Fibroblast of the conjunctiva (primary cell): ENCODE measurements at regions not wholly inside any gene's neighbourhood (a gene's known extent, or its start where the extent isn't known, plus 50 kb on each side); places are given as distances from the start of the nearest gene placed in this dataset.

Experiments used
- DNase-seq: peaks from one replicate; pipeline ENCODE4 v3.0.0-alpha.2; 2010; ENCODE audit warnings: low read depth

DNA sequence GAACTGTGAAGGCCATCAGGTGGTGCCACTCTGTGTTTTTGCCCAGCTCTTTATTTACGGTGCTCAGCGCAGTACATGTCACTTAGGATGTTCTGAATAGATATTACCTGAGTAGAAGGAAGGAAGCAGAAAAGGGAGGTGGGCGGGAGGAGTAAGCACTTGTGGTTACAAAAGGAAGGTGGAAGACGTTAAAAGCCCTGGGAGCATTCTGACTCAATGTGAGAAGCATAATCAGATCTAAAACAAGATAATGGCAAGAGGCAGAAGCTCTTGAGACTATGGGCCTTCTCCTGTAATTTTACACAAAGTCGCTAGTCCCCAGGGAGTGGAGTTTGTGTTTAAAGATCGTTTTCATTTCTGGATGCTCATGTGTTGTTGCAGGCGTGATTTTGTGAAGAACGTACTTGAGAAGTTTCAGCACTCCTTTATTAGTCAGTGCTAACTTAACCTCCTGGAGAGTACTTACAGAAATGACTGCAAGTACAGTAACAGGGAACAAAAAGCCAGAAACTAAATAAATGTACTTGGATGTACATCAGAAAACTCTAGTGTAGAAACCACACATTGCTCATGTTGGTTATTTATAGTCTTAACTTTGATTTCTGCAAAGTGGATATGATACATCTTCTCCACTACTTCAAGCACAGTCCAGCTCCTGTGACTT is 1523.5 kb downstream of the AACS start:
- no peak for DNase-seq

DNA sequence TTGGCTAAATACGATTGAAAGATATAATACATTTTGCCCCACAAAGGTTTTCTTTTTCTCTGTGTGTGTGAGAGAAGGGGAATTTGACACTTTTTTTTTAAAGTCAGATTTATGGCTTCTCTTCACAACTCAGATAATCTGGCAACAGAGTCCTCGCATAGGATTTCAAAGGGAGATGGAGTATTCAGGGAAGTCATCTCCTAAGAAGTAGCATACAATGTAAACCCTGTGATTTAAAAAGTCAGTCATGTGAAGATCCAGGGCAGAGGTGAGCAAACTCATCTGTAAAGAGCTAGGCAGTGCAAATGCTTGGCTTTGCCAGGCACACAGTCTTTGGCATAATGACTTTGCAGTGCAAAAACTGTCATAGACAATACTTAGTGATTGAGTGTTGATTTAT is 1526.3 kb downstream of the AACS start:
- DNase-seq = no peak

DNA sequence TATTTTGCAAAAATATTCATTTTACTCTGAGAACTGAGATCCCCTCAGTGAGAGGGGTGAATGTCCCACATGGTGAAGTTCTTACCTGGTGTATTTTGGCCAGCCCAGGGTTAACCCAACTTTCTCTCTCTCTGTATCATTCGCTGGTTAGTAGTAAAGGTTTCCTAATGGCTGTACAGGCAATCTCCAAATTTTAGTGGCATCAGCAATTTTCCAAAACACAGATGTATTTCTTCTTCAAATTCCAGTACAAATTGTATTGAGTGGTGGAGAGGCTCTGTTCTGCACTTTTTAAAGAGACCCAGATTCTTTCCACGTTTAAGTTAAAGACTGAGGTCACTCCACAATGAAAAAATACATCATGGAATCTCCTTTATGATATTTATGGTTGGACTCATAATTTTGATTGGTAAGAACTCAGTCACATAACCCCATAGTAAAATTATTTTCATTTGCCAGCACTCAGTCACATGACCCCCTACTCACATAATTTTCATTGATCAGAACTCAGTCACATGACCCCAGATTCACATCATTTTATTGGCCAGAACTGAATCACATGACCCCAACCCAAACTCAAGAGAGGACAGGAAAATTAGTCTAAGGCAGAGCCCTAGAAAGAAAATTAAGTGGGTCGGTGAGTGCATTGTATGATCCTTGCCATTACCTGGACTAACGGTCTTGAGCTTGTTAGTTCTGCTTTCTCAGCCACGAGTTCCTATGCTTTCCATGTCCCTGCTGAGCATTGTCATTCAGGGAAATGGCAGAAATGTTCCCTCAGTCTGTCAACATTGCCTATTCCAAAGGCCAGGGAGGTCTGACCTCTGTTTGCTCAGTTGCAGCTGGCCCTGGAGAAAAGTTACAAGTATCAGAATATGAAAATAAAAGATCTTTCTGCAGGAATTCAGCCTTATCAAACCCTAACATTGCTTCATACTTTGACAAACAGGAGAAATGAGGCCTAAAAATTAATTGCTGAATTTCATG is 1536.2 kb downstream of the AACS start:
- no peak for DNase-seq

DNA sequence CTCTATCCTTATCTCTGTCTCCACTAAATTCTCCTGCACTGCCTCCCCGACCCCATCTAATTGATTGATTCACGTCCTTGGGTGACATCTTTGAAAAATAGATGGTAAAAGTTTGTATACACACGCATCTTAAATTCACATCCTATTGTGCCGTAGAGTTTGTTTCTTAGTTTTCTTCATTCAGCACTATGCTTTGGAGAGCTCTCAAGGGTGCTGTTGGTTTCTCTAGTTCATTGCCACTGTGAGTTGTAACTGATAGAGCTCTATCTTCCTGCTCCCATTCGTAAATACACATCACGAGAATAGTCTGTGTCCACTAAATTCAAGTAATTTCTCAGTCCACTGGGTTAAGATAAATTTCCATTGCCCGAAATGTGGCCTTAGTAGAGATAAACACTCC is 1537.4 kb downstream of the AACS start:
- no peak for DNase-seq

DNA sequence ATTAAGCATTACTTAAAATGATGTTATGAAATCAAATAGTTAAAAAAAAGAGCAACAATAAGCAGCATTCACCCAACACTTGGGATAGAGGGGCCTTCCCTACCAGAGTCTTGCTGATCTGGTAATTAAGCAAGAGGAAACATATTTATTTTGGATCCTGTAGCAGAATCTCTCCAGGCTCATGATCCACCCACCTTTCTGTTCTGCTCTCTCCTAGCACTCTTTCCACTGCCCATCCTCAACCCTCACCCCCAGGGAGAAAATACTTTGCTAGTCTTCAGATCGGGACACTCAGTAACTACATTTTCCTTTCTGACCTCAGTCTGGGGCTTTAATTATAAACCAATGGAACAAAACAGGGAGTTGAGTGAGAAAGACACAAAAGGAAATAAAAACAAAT is 1541.9 kb downstream of the AACS start:
- DNase-seq = no peak

DNA sequence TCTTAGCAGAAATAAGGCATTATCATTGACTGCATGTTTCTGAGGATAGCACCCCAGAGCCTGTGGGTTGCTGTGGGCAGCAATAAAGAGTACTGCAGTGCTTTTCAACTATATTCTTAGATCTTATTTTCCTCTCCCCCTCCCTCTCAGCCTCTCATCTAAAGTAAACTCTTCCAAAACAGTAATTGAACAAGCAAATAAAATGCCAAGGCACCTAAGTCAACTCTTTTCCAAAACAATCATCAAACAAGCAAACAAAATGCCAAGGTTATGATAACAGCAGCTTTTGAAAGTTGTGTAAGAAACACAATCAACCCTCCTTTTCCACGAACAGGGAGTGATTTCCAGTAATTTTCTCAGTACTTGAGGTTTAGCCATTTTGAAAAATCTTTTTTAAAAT is 1542.6 kb downstream of the AACS start:
- no peak for DNase-seq

DNA sequence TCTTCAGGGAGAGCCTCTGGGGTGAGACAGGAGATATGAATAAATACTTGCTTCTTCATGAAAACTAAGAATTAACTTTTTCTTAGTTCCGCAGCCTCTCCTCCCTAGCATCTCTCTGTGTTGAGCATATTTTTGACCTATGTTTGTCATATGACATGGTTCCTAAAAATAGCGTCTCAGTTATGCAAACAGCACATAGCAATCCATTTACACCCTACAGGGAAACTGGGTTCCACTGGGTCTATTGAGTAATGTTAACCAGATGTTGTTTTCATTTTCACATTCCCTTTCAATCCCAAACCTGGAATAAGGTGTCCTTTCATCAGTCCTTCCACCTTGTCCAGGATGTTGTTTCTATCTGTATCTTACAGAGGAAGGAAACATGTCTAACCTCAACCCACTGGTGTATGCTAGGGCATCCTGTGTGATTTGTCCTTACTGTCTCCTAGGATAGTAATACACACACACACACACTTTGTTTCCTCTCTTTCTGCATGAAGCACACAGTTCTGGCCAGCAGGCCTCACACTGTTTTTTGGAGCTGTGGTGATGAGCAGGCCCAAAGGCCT is 1543.5 kb downstream of the AACS start:
- peak; percentile 16 for DNase-seq

DNA sequence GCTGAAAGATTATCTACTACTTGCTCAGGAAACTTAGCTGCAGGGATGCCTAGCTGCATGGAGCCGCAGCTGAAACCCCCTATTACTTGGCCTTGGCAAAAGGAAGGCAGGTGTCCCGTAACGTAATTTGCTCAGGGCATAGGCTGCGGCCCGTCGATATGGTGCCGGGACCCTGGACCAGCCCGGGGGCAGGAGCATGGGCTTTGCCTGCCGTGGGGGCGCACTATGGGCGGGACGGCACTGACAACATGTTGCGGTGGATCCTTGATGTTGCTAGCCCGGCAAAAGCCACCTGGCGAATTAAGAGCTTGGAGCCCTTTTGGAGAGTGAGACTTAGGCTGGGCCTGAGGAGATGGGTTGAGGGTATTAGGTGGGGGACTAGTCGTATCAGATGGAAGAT is 1551.2 kb downstream of the AACS start:
- no peak for DNase-seq

DNA sequence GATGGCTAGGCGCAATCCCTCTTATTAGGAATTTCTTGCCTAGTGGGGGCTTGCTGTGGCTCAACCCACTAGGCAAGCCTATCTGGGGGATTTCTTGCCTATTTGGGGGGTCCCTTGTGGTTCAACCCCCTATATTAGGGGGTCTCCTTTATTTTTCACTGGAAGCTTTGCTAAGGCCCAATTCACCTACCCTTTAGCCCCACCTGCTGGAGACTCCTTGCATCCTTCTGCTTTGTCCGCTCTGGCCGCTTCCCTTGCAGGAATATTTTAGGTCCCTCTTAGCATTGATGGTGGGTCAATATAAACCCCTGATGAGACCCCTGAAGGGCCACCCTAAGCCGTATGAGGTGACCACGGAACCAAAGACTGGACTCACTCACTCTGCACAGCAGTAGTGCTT is 1552.1 kb downstream of the AACS start:
- no peak for DNase-seq

DNA sequence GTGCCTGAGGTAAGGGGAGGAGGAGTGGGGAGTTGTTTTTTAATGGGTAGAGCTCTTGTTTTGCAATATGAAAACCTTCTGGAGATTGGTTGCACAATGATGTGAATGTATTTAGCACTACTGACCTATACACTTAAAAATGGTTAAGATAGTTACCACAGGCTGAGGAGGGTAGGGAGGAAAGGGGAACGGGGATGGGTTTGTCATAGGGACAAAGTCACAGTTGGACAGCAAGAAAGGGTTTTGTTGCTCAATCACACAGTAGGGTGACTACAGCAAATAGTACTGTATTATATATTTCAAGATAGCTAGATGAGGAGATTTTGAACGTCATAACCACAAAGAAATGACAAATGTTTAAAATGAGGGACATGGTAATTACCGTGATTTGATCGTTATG is 1562.4 kb downstream of the AACS start:
- DNase-seq = no peak

DNA sequence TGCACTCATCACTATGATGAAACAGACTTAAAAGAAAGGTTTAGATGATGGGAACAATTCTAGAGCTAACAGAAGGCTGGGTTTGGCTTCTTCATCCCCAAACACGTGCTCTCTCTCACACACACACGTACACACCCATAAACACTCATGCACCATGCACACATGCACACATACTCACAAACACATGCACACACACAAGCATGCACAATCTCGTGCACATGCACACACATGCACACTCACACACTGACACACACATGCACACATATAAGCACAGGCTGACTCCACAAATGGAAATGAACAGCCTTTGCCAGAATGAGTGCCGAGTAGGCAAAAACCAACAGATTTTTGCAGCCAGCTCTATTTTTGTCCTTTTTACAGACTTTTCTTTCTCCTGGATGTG is 1571.6 kb downstream of the AACS start:
- DNase-seq = no peak

DNA sequence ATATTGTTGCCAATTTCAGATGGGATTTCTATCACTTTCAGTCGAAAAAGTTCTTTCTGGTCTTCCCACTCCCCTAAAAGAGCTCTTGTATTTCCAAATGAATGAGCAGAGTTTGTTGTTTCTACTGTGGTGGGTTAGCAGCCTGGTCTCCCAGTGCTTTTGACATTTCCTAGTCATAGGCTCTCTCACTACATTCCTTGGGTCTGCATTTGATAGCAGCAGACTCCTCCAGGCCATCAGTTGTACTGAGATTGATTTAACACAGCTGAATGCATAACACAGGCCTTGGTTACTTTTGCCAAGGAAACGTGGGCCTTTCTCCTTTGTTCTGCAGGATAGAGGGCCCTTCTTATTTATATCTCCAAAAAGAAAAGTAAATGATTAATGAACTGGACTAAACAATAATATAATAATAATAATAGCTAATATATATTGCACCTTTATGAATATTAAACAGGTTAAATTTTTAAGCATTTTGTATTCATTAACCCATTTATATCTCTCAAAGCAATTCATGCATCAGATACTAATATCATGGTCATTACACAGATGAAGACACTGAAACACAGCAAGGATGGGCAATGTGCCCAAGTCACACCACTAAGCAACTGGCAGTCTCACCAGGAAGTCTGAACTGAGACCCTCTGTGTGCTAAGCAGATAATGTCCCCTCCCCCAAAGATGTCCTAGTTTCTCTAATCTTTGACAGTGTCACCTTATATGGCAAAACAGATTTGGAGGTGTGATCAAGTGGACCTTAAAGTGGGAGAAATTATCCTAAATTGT is 1579.2 kb downstream of the AACS start:
- DNase-seq = no peak

DNA sequence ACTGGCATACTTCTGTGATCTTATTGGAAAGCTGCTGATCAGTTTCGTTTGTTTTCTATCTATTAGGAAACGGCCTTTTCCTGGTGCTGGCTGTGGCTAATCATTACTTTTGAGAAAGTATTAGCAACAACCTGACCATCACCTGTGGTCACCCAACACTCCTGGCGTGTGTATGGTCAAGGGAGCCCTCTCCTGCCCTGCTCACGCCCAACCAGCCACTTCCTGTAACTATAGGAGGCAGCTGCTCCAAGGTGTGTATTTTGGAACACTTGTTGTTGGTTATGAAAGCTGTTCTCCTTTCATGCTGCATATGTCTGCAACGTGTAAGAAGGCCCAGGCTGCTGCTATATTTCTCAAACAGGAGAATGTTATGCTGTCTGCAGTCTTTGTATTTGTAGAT is 1582.8 kb downstream of the AACS start:
- DNase-seq = no peak

DNA sequence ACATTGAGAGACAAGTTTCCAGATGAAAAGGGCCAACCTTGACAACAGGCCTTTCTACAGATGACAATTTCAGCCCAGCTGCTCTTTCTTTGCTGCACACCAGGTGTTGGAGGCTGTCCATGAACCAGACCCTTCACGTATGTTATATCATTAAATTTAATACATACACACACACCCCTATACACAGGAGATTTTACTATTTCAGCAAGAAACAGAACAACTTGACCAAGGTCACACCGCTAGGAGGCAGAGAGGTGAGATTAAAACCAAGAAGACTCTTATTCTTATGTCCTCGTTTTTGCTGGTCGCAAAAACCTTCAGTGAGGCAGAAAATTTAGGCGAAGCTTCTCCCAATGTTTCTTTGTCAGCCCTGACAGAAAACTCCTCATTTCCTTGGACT is 1585.9 kb downstream of the AACS start:
- DNase-seq = no peak

DNA sequence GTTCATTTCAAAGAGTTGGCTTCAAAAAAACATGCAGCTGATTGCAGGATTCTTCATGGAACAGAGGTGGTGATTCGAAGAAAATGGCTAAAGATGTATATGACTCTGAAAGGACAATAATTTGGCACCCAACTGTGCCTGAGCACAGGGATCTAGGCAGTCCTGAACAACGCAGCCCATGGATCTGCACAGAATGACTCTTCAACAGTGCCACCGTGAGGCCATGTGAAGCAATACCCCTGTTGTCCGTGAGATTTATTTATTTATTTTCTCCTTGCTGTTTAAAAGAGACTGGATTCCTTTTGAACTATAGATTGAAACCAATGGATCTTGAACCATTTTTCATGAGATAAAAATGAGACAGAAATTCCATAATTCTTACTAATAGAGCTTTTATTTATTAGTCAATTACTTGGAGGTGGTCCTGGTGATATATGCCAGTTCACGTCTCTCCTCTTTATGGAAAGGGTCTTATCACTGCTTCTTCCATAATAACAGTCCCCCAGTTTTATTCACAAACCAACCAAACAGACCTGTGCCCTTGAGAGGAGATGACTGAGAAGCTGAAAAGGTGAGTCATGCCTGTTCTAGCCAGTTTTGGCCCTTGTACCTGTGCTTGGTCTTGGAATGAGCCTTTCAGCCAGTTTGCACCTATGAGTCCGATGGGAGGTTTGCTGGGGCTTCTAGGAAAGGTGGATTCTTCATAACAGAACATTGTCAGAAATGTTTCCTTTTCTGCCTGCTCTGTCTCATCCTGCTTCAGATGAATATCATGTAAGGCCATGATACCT is 1598.3 kb downstream of the AACS start:
- DNase-seq = no peak

DNA sequence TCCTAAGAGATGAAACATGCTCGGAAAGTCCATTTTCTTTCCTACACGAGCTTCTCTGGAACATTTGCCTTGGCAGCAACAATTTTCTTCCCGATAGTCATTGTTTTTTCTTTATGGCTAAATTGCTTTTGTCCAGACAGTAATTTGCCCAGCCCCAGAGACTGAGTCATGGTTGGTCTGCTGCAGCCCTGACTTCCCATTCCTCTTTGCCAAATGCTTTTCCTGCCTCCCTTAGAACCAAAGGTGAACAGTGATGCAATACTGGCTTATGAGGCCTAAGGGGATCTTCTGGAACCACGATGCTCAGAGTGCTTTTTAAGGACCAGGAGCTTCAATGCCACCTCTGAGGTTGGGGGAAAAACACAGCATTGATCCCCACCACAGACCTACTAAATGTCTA is 1599.6 kb upstream of the TMEM132C start:
- DNase-seq = peak; percentile 64

DNA sequence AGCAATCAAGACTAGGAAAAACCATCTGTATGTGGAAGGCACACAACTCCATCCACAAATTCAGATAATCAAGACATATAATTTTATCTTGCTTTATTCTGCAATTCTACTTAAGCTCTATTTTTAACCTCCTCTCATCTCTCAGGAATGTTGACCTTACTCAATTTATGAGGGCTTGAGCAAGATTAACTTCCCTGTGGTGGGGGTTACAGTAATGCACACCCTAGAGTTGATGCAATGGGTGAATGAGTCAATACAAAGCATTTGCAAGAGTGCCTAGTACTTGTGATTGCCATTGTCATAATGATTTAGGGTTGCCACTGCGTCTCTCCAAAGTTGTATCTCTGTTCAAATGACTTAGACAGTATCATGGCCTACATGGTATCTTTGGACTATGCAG is 1598.4 kb upstream of the TMEM132C start:
- DNase-seq = peak; percentile 78

DNA sequence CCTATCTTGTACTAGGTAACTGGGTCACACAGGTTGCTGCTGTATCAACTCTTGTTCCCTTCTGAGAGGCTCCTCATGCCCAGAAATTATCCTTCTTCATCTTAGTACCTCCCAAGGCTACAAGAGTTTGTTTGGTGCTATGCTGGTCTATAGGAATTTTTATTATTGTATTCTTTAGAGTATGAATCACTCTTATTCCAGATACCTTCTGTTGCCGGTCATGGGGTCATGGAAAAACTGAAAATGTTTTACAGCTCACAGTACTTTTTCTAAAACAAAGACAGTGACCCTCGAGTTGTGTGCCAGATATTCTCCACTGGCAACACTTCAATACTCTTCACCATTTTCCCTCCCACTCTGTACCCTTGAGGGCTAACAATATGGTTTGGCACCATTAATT is 1598.0 kb upstream of the TMEM132C start:
- peak; percentile 23 for DNase-seq

DNA sequence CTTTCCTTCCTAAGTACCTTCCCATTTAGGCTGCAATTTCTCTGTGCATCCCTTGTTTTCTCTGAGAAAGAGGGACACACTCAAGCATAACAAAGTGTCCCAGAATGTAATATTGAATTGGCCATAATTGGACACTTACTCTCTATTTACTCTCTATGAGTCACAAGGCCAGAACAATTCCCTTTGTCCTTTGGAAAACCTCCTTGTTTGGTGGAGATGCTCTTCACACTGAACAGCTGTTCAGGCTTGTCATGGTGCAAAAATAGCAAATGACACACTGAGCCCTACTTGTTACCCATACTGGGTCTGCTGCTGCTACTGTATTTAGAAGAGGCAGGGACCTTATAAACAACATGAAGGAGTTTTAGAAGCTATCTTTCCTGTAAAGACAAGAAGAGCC is 1590.5 kb upstream of the TMEM132C start:
- DNase-seq = no peak

DNA sequence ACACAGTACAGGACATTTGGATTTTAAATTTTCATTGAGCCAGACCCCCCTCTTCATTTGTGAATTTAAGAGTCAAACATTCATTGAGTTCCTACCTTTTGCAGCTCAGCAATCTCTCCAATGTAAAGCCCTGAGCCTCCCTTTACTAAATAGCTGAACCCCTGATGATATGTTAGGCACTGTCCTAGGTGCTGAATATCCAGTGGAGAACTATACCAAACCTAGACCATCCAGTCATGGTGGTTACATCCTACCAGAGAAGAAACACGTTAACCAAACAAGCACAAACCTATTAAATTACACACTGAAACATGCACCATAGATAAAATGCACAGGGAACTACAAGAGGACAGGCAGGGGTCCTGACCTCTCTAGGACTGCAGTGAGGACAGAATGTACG is 1585.3 kb upstream of the TMEM132C start:
- DNase-seq = no peak

DNA sequence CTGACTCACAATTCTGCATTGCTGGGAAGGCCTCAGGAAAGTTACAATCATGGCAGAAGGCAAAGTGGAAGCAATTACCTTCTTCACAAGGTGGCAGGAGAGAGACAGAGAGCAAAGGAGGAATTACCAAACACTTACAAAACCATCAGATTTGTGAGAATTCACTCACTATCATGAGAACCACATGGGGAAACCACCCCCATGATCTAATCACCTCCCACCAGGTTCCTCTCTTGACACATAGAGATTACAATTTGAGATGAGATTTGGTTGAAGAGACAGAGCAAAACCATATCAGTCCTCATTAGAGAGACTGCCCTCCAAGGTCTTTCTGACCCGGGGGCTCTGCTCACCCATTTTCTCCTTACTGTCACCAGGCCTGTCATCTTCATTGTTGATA is 1582.3 kb upstream of the TMEM132C start:
- no peak for DNase-seq

DNA sequence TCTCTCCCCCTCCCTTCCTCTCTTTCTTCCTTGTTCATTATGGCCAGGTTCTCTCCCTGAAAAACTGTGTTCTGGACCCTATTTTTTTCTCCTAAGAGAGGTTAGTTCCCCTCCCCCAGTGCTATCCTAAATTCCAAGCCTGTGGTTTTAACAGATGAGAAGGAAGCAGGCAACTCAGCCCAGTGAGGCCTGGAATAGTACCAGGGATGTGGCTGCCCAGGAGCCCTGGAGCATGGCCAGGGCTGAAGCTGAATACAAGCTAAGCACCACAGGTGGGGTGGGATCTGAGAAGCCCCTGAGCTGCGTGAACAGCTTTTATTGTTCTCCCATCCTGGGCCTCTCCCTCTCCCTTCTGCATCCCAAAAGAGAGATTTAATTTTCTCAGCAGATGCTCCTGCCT is 1581.3 kb upstream of the TMEM132C start:
- DNase-seq = no peak
